IPS-18a (cell line): ENCODE measurements at regions not wholly inside any gene's neighbourhood (a gene's known extent, or its start where the extent isn't known, plus 50 kb on each side); places are given as distances from the start of the nearest gene placed in this dataset.

ENCODE experiments used
- H3K27ac ChIP-seq: one replicate; pipeline ENCODE4 v1.5.1; 2013; ENCODE audit warnings: low read length
- H3K27me3 ChIP-seq: one replicate; pipeline ENCODE4 v1.6.1; 2013; ENCODE audit warnings: mild to moderate bottlenecking, low read length; ENCODE audit not compliant: control insufficient read depth, insufficient read depth
- H3K36me3 ChIP-seq: one replicate; pipeline ENCODE4 v1.6.1; 2013; ENCODE audit warnings: low read depth, low read length; ENCODE audit not compliant: control insufficient read depth
- H3K4me1 ChIP-seq: one replicate; pipeline ENCODE4 v1.6.1; 2013; ENCODE audit warnings: low read depth, low read length; ENCODE audit not compliant: control insufficient read depth
- H3K4me3 ChIP-seq: one replicate; pipeline ENCODE4 v1.5.1; 2013; ENCODE audit warnings: low read length
- H3K9ac ChIP-seq: one replicate; pipeline ENCODE4 v1.6.1; 2013; ENCODE audit warnings: mild to moderate bottlenecking, low read length, moderate library complexity
- H3K9me3 ChIP-seq: one replicate; pipeline ENCODE4 v1.6.1; 2013; ENCODE audit warnings: low read depth, low read length; ENCODE audit not compliant: control insufficient read depth

- Histone ChIP-seq H3K9me3 (no peaks in the 10 kb centered on the region), H3K4me3 (no peak overlapping the region), H3K36me3 (no peaks in the 10 kb centered on the region), H3K27me3 (no peaks in the 10 kb centered on the region), H3K27ac (no peak overlapping the region), H3K9ac (no peak overlapping the region), H3K4me1 (peaks cover 18% of the 10 kb centered on the region)
Measured at GRCh38 chr10:6889718-6890117, 309.6 kb upstream of the PRKCQ start.

GRCh38 chr10:6888434-6888833, 308.4 kb upstream of the PRKCQ start:
- H3K36me3 ChIP-seq, result no peaks in the 10 kb centered on the region
- no peak overlapping the region for H3K9ac ChIP-seq
- H3K27me3 ChIP-seq, result no peaks in the 10 kb centered on the region
- no peaks in the 10 kb centered on the region for H3K9me3 ChIP-seq
- peaks cover 18% of the 10 kb centered on the region for H3K4me1 ChIP-seq
- no peak overlapping the region for H3K4me3 ChIP-seq
- H3K27ac ChIP-seq, result no peak overlapping the region

GRCh38 chr10:6885284-6885683, 305.2 kb upstream of the PRKCQ start:
- no peak overlapping the region for H3K9ac ChIP-seq
- peaks cover 8% of the 10 kb centered on the region for H3K4me1 ChIP-seq
- H3K27me3 ChIP-seq, result no peaks in the 10 kb centered on the region

GRCh38 chr10:6881987-6882386, 301.9 kb upstream of the PRKCQ start:
- Histone ChIP-seq H3K4me3 (no peak overlapping the region), H3K27me3 (no peaks in the 10 kb centered on the region), H3K36me3 (no peaks in the 10 kb centered on the region), H3K4me1 (peaks cover 16% of the 10 kb centered on the region), H3K9me3 (no peaks in the 10 kb centered on the region), H3K27ac (no peak overlapping the region), H3K9ac (no peak overlapping the region)

More at GRCh38 chr10:6885284-6885683, 305.2 kb upstream of the PRKCQ start:
- Histone ChIP-seq H3K9me3 (no peaks in the 10 kb centered on the region), H3K4me3 (no peak overlapping the region), H3K27ac (no peak overlapping the region), H3K36me3 (no peaks in the 10 kb centered on the region)

- no peak overlapping the region for H3K9ac ChIP-seq
- peaks cover 11% of the 10 kb centered on the region for H3K4me1 ChIP-seq
- no peak overlapping the region for H3K4me3 ChIP-seq
- H3K36me3 ChIP-seq, result no peaks in the 10 kb centered on the region
- H3K27me3 ChIP-seq, result no peaks in the 10 kb centered on the region
- no peak overlapping the region for H3K27ac ChIP-seq
- no peaks in the 10 kb centered on the region for H3K9me3 ChIP-seq
Measured at GRCh38 chr10:6877722-6878392, 297.8 kb upstream of the PRKCQ start.

- H3K27ac ChIP-seq, result no peak overlapping the region
- no peak overlapping the region for H3K9ac ChIP-seq
- H3K36me3 ChIP-seq, result no peaks in the 10 kb centered on the region
- H3K9me3 ChIP-seq, result no peaks in the 10 kb centered on the region
- H3K27me3 ChIP-seq, result no peaks in the 10 kb centered on the region
- no peak overlapping the region for H3K4me3 ChIP-seq
- H3K4me1 ChIP-seq, result peaks cover 11% of the 10 kb centered on the region
Measured at GRCh38 chr10:6877336-6877721, 297.3 kb upstream of the PRKCQ start.

GRCh38 chr10:6875269-6875865, 295.3 kb upstream of the PRKCQ start:
- H3K4me1 ChIP-seq, result peaks cover 11% of the 10 kb centered on the region
- no peaks in the 10 kb centered on the region for H3K36me3 ChIP-seq
- no peak overlapping the region for H3K27ac ChIP-seq
- H3K9me3 ChIP-seq, result no peaks in the 10 kb centered on the region
- H3K9ac ChIP-seq, result no peak overlapping the region
- no peaks in the 10 kb centered on the region for H3K27me3 ChIP-seq
- no peak overlapping the region for H3K4me3 ChIP-seq

GRCh38 chr10:6871128-6871527, 291.1 kb upstream of the PRKCQ start:
- Histone ChIP-seq H3K4me1 (no peaks in the 10 kb centered on the region), H3K9ac (no peak overlapping the region), H3K4me3 (no peak overlapping the region), H3K27ac (no peak overlapping the region), H3K36me3 (no peaks in the 10 kb centered on the region), H3K9me3 (no peaks in the 10 kb centered on the region), H3K27me3 (no peaks in the 10 kb centered on the region)

- H3K36me3 ChIP-seq, result no peaks in the 10 kb centered on the region
- H3K27ac ChIP-seq, result no peak overlapping the region
- H3K9me3 ChIP-seq, result no peaks in the 10 kb centered on the region
- H3K4me1 ChIP-seq, result no peaks in the 10 kb centered on the region
- H3K27me3 ChIP-seq, result no peaks in the 10 kb centered on the region
- no peak overlapping the region for H3K9ac ChIP-seq
- no peak overlapping the region for H3K4me3 ChIP-seq
Measured at GRCh38 chr10:6868036-6868725, 288.1 kb upstream of the PRKCQ start.

GRCh38 chr10:6866757-6867156, 286.7 kb upstream of the PRKCQ start:
- H3K36me3 ChIP-seq, result no peaks in the 10 kb centered on the region
- no peaks in the 10 kb centered on the region for H3K9me3 ChIP-seq
- H3K4me3 ChIP-seq, result no peak overlapping the region
- no peaks in the 10 kb centered on the region for H3K4me1 ChIP-seq
- H3K9ac ChIP-seq, result no peak overlapping the region
- H3K27ac ChIP-seq, result no peak overlapping the region
- no peaks in the 10 kb centered on the region for H3K27me3 ChIP-seq

- Histone ChIP-seq H3K4me3 (no peak overlapping the region), H3K27ac (no peak overlapping the region), H3K4me1 (no peaks in the 10 kb centered on the region), H3K27me3 (no peaks in the 10 kb centered on the region), H3K9me3 (no peaks in the 10 kb centered on the region), H3K36me3 (no peaks in the 10 kb centered on the region), H3K9ac (no peak overlapping the region)
Measured at GRCh38 chr10:6864142-6864541, 284.1 kb upstream of the PRKCQ start.

- no peaks in the 10 kb centered on the region for H3K4me1 ChIP-seq
- no peaks in the 10 kb centered on the region for H3K27me3 ChIP-seq
- no peaks in the 10 kb centered on the region for H3K9me3 ChIP-seq
- H3K36me3 ChIP-seq, result no peaks in the 10 kb centered on the region
- H3K9ac ChIP-seq, result no peak overlapping the region
- no peak overlapping the region for H3K4me3 ChIP-seq
- no peak overlapping the region for H3K27ac ChIP-seq
Measured at GRCh38 chr10:6863381-6863780, 283.3 kb upstream of the PRKCQ start.
